Activated CD8-positive, alpha-beta T cell treated with anti-CD3 and anti-CD28 coated beads, Interleukin-2, amount 10 ng/mL, durations not matched to agents 7 days and 5 days (primary cell): ENCODE measurements at regions not wholly inside any gene's neighbourhood (a gene's known extent, or its start where the extent isn't known, plus 50 kb on each side); places are given as distances from the start of the nearest gene placed in this dataset.
A peak's percentile ranks its signal among the peaks of the same experiment; 100 is the strongest.
"Not testable (repeated sequence)": the region's sequence is repeated elsewhere in the genome, so short reads cannot be mapped to it uniquely, and the experiment has no call there.

Source experiments
- ATAC-seq: fragments of 150-1000 bp; cut with Tn5 transposase; one replicate; pipeline ENCODE4 v1.10.0; 2021; ENCODE audit warnings: moderate library complexity
- CTCF ChIA-PET: fragments of 350-600 bp; sonication (Branson Sonifier 250); formaldehyde crosslinking; loops from one replicate; lab custom pipeline; 2021; ENCODE audit warnings: antibody characterized with exemption; lab: Charles Lee
- POLR2A ChIA-PET: fragments of 350-600 bp; sonication (Branson Sonifier 250); formaldehyde crosslinking; loops from one replicate; lab custom pipeline; 2021; ENCODE audit warnings: antibody characterized with exemption; lab: Charles Lee
- DNase-seq: peaks from one replicate; pipeline ENCODE4 v3.0.0-alpha.2; 2020
- H3K27ac Mint-ChIP-seq: one replicate; pipeline ENCODE4 v1.8.0; 2021; ENCODE audit warnings: mild to moderate bottlenecking, mixed read lengths
- H3K27me3 Mint-ChIP-seq: one replicate; pipeline ENCODE4 v1.8.0; 2021; ENCODE audit warnings: low read depth, mixed read lengths
- H3K36me3 Mint-ChIP-seq: one replicate; pipeline ENCODE4 v1.8.0; 2021; ENCODE audit warnings: low read depth, mixed read lengths
- H3K4me1 Mint-ChIP-seq: one replicate; pipeline ENCODE4 v1.8.0; 2021; ENCODE audit warnings: low read depth, mixed read lengths
- H3K4me3 Mint-ChIP-seq: one replicate; pipeline ENCODE4 v1.8.0; 2021; ENCODE audit warnings: mild to moderate bottlenecking, mixed read lengths
- H3K9me3 Mint-ChIP-seq: one replicate; pipeline ENCODE4 v1.8.0; 2022; ENCODE audit warnings: mixed read lengths; ENCODE audit not compliant: insufficient read depth

GRCh38 chr3:197402401-197402800 is 104.0 kb upstream of the DLG1 start:
- H3K36me3 Mint-ChIP-seq, H3K4me3 Mint-ChIP-seq, H3K4me1 Mint-ChIP-seq, CTCF ChIA-PET, H3K9me3 Mint-ChIP-seq, POLR2A ChIA-PET, H3K27ac Mint-ChIP-seq, ATAC-seq, H3K27me3 Mint-ChIP-seq, DNase-seq: not testable (repeated sequence)

- Mint-ChIP-seq H3K9me3 (no peaks in the 10 kb centered on the region), H3K27ac (no peak overlapping the region), H3K4me1 (peaks cover 9% of the 10 kb centered on the region), H3K36me3 (no peaks in the 10 kb centered on the region), H3K4me3 (no peak overlapping the region), H3K27me3 (no peaks in the 10 kb centered on the region)
- ChIA-PET POLR2A (interaction anchor here (0.6 kb wide), 1 partner anchor 21 kb away, joined by 3 read pairs; no protein-coding TSS in a partner anchor), CTCF (no interaction called here)
- ATAC-seq = no peak
- no peak for DNase-seq
Measured at GRCh38 chr3:197399486-197399885, 101.1 kb upstream of the DLG1 start.

GRCh38 chr3:197398286-197398878 is 100.0 kb upstream of the DLG1 start:
- Mint-ChIP-seq H3K4me1 (peaks cover 18% of the 10 kb centered on the region), H3K27me3 (no peaks in the 10 kb centered on the region), H3K9me3 (no peaks in the 10 kb centered on the region), H3K36me3 (no peaks in the 10 kb centered on the region), H3K27ac (no peak overlapping the region), H3K4me3 (no peak overlapping the region)
- ChIA-PET CTCF (no interaction called here), POLR2A (no interaction called here)
- no peak for ATAC-seq
- no peak for DNase-seq

GRCh38 chr3:197397838-197398237 is 99.4 kb upstream of the DLG1 start:
- POLR2A ChIA-PET = no interaction called here
- no peaks in the 10 kb centered on the region for H3K36me3 Mint-ChIP-seq
- no peaks in the 10 kb centered on the region for H3K9me3 Mint-ChIP-seq
- ATAC-seq (no peak), DNase-seq (no peak)
- H3K4me1 Mint-ChIP-seq = peaks cover 22% of the 10 kb centered on the region
- H3K27me3 Mint-ChIP-seq = no peaks in the 10 kb centered on the region
- H3K27ac Mint-ChIP-seq = no peak overlapping the region
- H3K4me3 Mint-ChIP-seq = no peak overlapping the region
- CTCF ChIA-PET = no interaction called here

GRCh38 chr3:197394464-197395321 is 96.3 kb upstream of the DLG1 start:
- no peaks in the 10 kb centered on the region for H3K27me3 Mint-ChIP-seq
- H3K27ac Mint-ChIP-seq = peak overlapping the region; percentile 47
- H3K4me1 Mint-ChIP-seq = peaks cover 22% of the 10 kb centered on the region
- ChIA-PET POLR2A (no interaction called here), CTCF (interaction anchor here (1.1 kb wide), 1 partner anchor 21 kb away, joined by 3 read pairs; no protein-coding TSS in a partner anchor)
- peak; percentile 87 for ATAC-seq
- H3K9me3 Mint-ChIP-seq = no peaks in the 10 kb centered on the region
- peak; percentile 70 for DNase-seq
- no peaks in the 10 kb centered on the region for H3K36me3 Mint-ChIP-seq
- no peak overlapping the region for H3K4me3 Mint-ChIP-seq

GRCh38 chr3:197394126-197394463 is 95.7 kb upstream of the DLG1 start:
- H3K27ac Mint-ChIP-seq = peak overlapping the region; percentile 43
- CTCF ChIA-PET = interaction anchor here (1.1 kb wide), 1 partner anchor 21 kb away, joined by 3 read pairs; no protein-coding TSS in a partner anchor
- peaks cover 22% of the 10 kb centered on the region for H3K4me1 Mint-ChIP-seq

GRCh38 chr3:197393711-197394110 is 95.3 kb upstream of the DLG1 start:
- H3K36me3 Mint-ChIP-seq = no peaks in the 10 kb centered on the region
- H3K9me3 Mint-ChIP-seq = no peaks in the 10 kb centered on the region
- peak; percentile 29 for DNase-seq
- CTCF ChIA-PET = no interaction called here
- POLR2A ChIA-PET = no interaction called here
- H3K27me3 Mint-ChIP-seq = peaks cover 2% of the 10 kb centered on the region
- no peak for ATAC-seq
- peaks cover 22% of the 10 kb centered on the region for H3K4me1 Mint-ChIP-seq
- H3K27ac Mint-ChIP-seq = peak overlapping the region; percentile 39
- no peak overlapping the region for H3K4me3 Mint-ChIP-seq

More at GRCh38 chr3:197394126-197394463, 95.7 kb upstream of the DLG1 start:
- H3K9me3 Mint-ChIP-seq, H3K27me3 Mint-ChIP-seq, DNase-seq, ATAC-seq, POLR2A ChIA-PET, H3K36me3 Mint-ChIP-seq, H3K4me3 Mint-ChIP-seq: not testable (repeated sequence)

GRCh38 chr3:197392961-197393360 is 94.5 kb upstream of the DLG1 start:
- no peak for ATAC-seq
- POLR2A ChIA-PET = no interaction called here
- H3K27ac Mint-ChIP-seq = no peak overlapping the region
- no peaks in the 10 kb centered on the region for H3K9me3 Mint-ChIP-seq
- CTCF ChIA-PET = no interaction called here
- H3K27me3 Mint-ChIP-seq = peaks cover 2% of the 10 kb centered on the region
- no peak overlapping the region for H3K4me3 Mint-ChIP-seq
- DNase-seq = no peak
- peaks cover 20% of the 10 kb centered on the region for H3K4me1 Mint-ChIP-seq
- H3K36me3 Mint-ChIP-seq = no peaks in the 10 kb centered on the region

- Mint-ChIP-seq H3K36me3 (no peaks in the 10 kb centered on the region), H3K4me3 (no peak overlapping the region), H3K9me3 (no peaks in the 10 kb centered on the region), H3K27ac (no peak overlapping the region), H3K27me3 (peaks cover 4% of the 10 kb centered on the region), H3K4me1 (no peaks in the 10 kb centered on the region)
- no peak for ATAC-seq
- DNase-seq = no peak
- ChIA-PET CTCF (no interaction called here), POLR2A (no interaction called here)
Measured at GRCh38 chr3:197381371-197381770, 83.0 kb upstream of the DLG1 start.

GRCh38 chr3:197380786-197381185 is 82.4 kb upstream of the DLG1 start:
- H3K36me3 Mint-ChIP-seq = no peaks in the 10 kb centered on the region
- H3K4me3 Mint-ChIP-seq = no peak overlapping the region
- ATAC-seq (no peak), DNase-seq (no peak)
- no peaks in the 10 kb centered on the region for H3K9me3 Mint-ChIP-seq
- H3K27me3 Mint-ChIP-seq = peaks cover 4% of the 10 kb centered on the region
- H3K4me1 Mint-ChIP-seq = no peaks in the 10 kb centered on the region
- H3K27ac Mint-ChIP-seq = no peak overlapping the region
- CTCF ChIA-PET = no interaction called here
- POLR2A ChIA-PET = no interaction called here

GRCh38 chr3:197378985-197379718 is 80.7 kb upstream of the DLG1 start:
- Mint-ChIP-seq H3K4me1 (no peaks in the 10 kb centered on the region), H3K27ac (no peak overlapping the region), H3K4me3 (no peak overlapping the region), H3K36me3 (no peaks in the 10 kb centered on the region), H3K9me3 (no peaks in the 10 kb centered on the region), H3K27me3 (peaks cover 2% of the 10 kb centered on the region)
- no peak for ATAC-seq
- POLR2A ChIA-PET = interaction anchor here (0.6 kb wide), 1 partner anchor 20 kb away, joined by 3 read pairs; no protein-coding TSS in a partner anchor
- CTCF ChIA-PET = no interaction called here
- no peak for DNase-seq
